Endothelial cell of umbilical vein (primary cell): ENCODE measurements at regions not wholly inside any gene's neighbourhood (a gene's known extent, or its start where the extent isn't known, plus 50 kb on each side); places are given as distances from the start of the nearest gene placed in this dataset.

Source experiments
- BruUV-seq: library from RNA; stranded (reverse); fragments of 400-500 nt; replicated peaks from 2 replicates; lab custom pipeline; 2021; lab: Mats Ljungman, UMichigan
- CTCF ChIA-PET: fragments of 300-600, 350-600 bp; sonication (Branson Sonifier 250); formaldehyde crosslinking; loops from one replicate; lab custom pipeline; 2021; ENCODE audit warnings: antibody characterized with exemption, inconsistent platforms; lab: Charles Lee
- POLR2A ChIA-PET: fragments of 300-600, 350-600 bp; sonication (Branson Sonifier 250); formaldehyde crosslinking; loops from one replicate; lab custom pipeline; 2021; ENCODE audit warnings: antibody characterized with exemption, inconsistent platforms; lab: Charles Lee
- DNase-seq: peaks from one replicate; pipeline ENCODE4 v3.0.0-alpha.2; 2011; ENCODE audit warnings: low read depth, low spot score
- FAIRE-seq: peaks from 2 replicates; lab custom pipeline; 2011; peaks lifted over from hg19 to GRCh38; lab: Jason Lieb, UNC
- H2AFZ ChIP-seq: 2 replicates; pipeline ENCODE4 v1.6.0; 2012; ENCODE audit warnings: low read depth, low read length, control low read depth, inconsistent platforms
- H3K27ac ChIP-seq: 2 replicates; pipeline ENCODE4 v1.5.1; 2011; ENCODE audit warnings: low read depth, mild to moderate bottlenecking, control low read depth, low read length, moderate library complexity; ENCODE audit not compliant: insufficient read depth
- H3K27me3 ChIP-seq, 2 experiments: 2 replicates each; pipeline versions ENCODE4 v1.6.0 to v1.6.1; 2011; ENCODE audit warnings: low read length in 2 of 2, mixed read lengths in 1 of 2; ENCODE audit not compliant: control insufficient read depth in 2 of 2, insufficient read depth in 2 of 2
- H3K36me3 ChIP-seq, 2 experiments: 2 replicates in 1 of 2; 3 replicates in 1 of 2; pipeline ENCODE4 v1.5.1; 2011; ENCODE audit warnings: low read length in 2 of 2, mild to moderate bottlenecking in 1 of 2, moderate library complexity in 1 of 2; ENCODE audit not compliant: control insufficient read depth in 2 of 2, insufficient read depth in 2 of 2; ENCODE audit errors: extremely low read depth in 1 of 2
- H3K4me1 ChIP-seq: 3 replicates; pipeline ENCODE4 v1.5.1; 2011; ENCODE audit warnings: mild to moderate bottlenecking, low read length; ENCODE audit not compliant: control insufficient read depth, insufficient read depth; ENCODE audit errors: extremely low read depth
- H3K4me2 ChIP-seq: 2 replicates; pipeline ENCODE4 v1.6.1; 2011; ENCODE audit warnings: low read length, control low read depth, mixed read lengths; ENCODE audit not compliant: insufficient read depth
- H3K4me3 ChIP-seq, 3 experiments: fragments of 200-600 bp in 1 of 3; sonication (generic), shearing (Covaris generic) in 1 of 3; replicated peaks in 1 of 3; 2 replicates each; pipeline ENCODE4 v1.5.1; 2011 to 2016; ENCODE audit warnings: control low read depth in 3 of 3, low read length in 3 of 3, mild to moderate bottlenecking in 2 of 3, inconsistent platforms in 1 of 3, low read depth in 1 of 3, moderate library complexity in 1 of 3; ENCODE audit not compliant: insufficient read depth in 1 of 3
- H3K79me2 ChIP-seq: 2 replicates; pipeline ENCODE4 v1.6.0; 2012; ENCODE audit warnings: low read length, inconsistent platforms; ENCODE audit not compliant: control insufficient read depth, insufficient read depth
- H3K9ac ChIP-seq: replicated peaks from 2 replicates; pipeline ENCODE3; 2011; ENCODE audit warnings: low read length, control low read depth; ENCODE audit not compliant: insufficient read depth; ENCODE audit errors: extremely low read depth
- H3K9me1 ChIP-seq: replicated peaks from 3 replicates; pipeline ENCODE4 v1.6.0; 2011; ENCODE audit warnings: mild to moderate bottlenecking, low read length; ENCODE audit not compliant: control insufficient read depth, insufficient read depth; ENCODE audit errors: extremely low read depth
- H3K9me3 ChIP-seq: replicated peaks from 2 replicates; pipeline ENCODE4 v1.5.1; 2012; ENCODE audit warnings: low read length, inconsistent platforms; ENCODE audit not compliant: control insufficient read depth, insufficient read depth
- H4K20me1 ChIP-seq: replicated peaks from 2 replicates; pipeline ENCODE3; 2011; ENCODE audit warnings: mild to moderate bottlenecking, low read length; ENCODE audit not compliant: control insufficient read depth, insufficient read depth; ENCODE audit errors: extremely low read depth
- CTCF ChIP-seq, 2 donors: IDR thresholded peaks; 1 replicate in 1 of 2; 2 replicates in 1 of 2; pipeline ENCODE4 v1.5.1; 2011; ENCODE audit warnings: low read length in 2 of 2, mild to moderate bottlenecking in 2 of 2, moderate library complexity in 2 of 2, control low read depth in 1 of 2, inconsistent platforms in 1 of 2, low read depth in 1 of 2; ENCODE audit not compliant: insufficient read depth in 1 of 2; ENCODE audit errors: extremely low read depth in 1 of 2
- EZH2 ChIP-seq: IDR thresholded peaks from 2 replicates; pipeline ENCODE4 v1.6.1; 2012; ENCODE audit warnings: borderline replicate concordance, low read depth, mild to moderate bottlenecking, moderate library complexity, low read length, inconsistent platforms; ENCODE audit not compliant: severe bottlenecking
- FOS ChIP-seq: IDR thresholded peaks from 2 replicates; pipeline ENCODE4 v1.6.1; 2011; ENCODE audit warnings: mild to moderate bottlenecking, low read length, moderate library complexity, borderline replicate concordance; ENCODE audit not compliant: insufficient read depth
- GATA2 ChIP-seq: IDR thresholded peaks from 2 replicates; pipeline ENCODE4 v1.7.0; 2011; ENCODE audit warnings: low read depth, mild to moderate bottlenecking, moderate library complexity, mixed read lengths, low read length; ENCODE audit not compliant: insufficient read length, insufficient read depth
- JUN ChIP-seq: IDR thresholded peaks from 2 replicates; pipeline ENCODE4 v1.6.1; 2011; ENCODE audit warnings: borderline replicate concordance, low read depth; ENCODE audit not compliant: insufficient read length, insufficient read depth
- MAX ChIP-seq: IDR thresholded peaks from 2 replicates; pipeline ENCODE4 v1.6.1; 2011; ENCODE audit not compliant: insufficient read depth, insufficient read length
- MYC ChIP-seq: IDR thresholded peaks from one replicate; pipeline ENCODE4 v1.6.1; 2011; ENCODE audit warnings: mild to moderate bottlenecking, low read depth, low read length
- POLR2A ChIP-seq: IDR thresholded peaks from 2 replicates; pipeline ENCODE4 v1.6.1; 2012; ENCODE audit warnings: low read depth, mild to moderate bottlenecking, control low read depth, low read length
- POLR2AphosphoS5 ChIP-seq: IDR thresholded peaks from 2 replicates; pipeline ENCODE4 v1.6.1; 2012; ENCODE audit warnings: low read depth, mild to moderate bottlenecking, control low read depth, low read length, moderate library complexity; ENCODE audit not compliant: insufficient read depth
- dilution Hi-C: fragments of 300-500 bp; cut with MboI; formaldehyde crosslinking; loops from one replicate; pipeline ENCODE4 v1.15.0; 2019; ENCODE audit warnings: low sequenced_read_pairs; ENCODE audit not compliant: extremely low pct_ligation_motif_present
- intact Hi-C: fragments of 100-400 bp; cut with micrococcal nuclease; formaldehyde crosslinking; loops from one replicate; pipeline ENCODE4 v1.10.0; 2022

- Histone ChIP-seq H3K9ac (no peak overlapping the region), H2AFZ (no peak overlapping the region), H3K9me1 (no peaks in the 10 kb centered on the region), H3K36me3 (no peaks in the 10 kb centered on the region), H3K27ac (no peak overlapping the region), H3K4me1 (no peaks in the 10 kb centered on the region), H3K4me2 (no peak overlapping the region), H4K20me1 (no peaks in the 10 kb centered on the region), H3K79me2 (no peaks in the 10 kb centered on the region), H3K27me3 (peaks cover 0 to 2% of the 10 kb centered on the region in 2 experiments), H3K9me3 (no peaks in the 10 kb centered on the region), H3K4me3 (no peak overlapping the region)
- CTCF ChIA-PET: no interaction called here
- FAIRE-seq (no peak), DNase-seq (no peak)
- intact Hi-C loops: no loop called here
- TF ChIP-seq FOS (no peak), JUN (no peak), EZH2 (no peak), POLR2A (no peak), POLR2AphosphoS5 (no peak), CTCF (IDR thresholded peaks at IDR 0.05; ENCODE audit: extremely low read depth in 1 of 2, insufficient read depth in 1 of 2, low read depth in 1 of 2, low read length in 2 of 2) (no peak), GATA2 (no peak), MYC (no peak), MAX (no peak)
- no TSS peak for BruUV-seq
- POLR2A ChIA-PET: no interaction called here
- dilution Hi-C loops: no loop called here
Measured at GRCh38 chr3:193819117-193820010, 226.4 kb downstream of the OPA1 start.
